HG03439 (cell line): ENCODE measurements at regions not wholly inside any gene's neighbourhood (a gene's known extent, or its start where the extent isn't known, plus 50 kb on each side); places are given as distances from the start of the nearest gene placed in this dataset.

Experiments
- ATAC-seq: cut with Tn5 transposase; IDR thresholded peaks from one replicate; pipeline ENCODE4 v1.9.1; 2021; ENCODE audit warnings: mild to moderate bottlenecking, moderate library complexity; ENCODE audit not compliant: unreplicated experiment

GRCh38 chr10:83960125-83960524, 179.2 kb upstream of the GHITM start:
- ATAC-seq = no peak

DNA sequence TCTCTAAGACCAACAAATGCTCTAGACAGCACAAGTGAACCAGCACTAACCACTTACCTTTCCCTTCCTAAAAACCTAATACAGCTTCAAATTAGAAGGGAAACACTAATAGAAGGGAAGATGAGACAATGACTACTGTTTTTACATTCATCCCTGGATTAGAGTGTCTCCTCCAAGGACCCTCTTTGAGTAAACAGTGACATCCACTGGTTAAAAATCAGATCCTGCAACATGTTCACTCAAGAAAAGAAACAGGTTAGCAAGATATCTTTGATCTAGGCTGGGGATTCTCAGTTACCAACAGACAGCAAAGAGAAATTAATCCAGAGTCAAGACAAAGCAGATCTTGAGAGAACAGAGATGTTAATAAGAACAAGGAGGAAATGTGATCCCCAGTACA, 177.7 kb upstream of the GHITM start:
- no peak for ATAC-seq

GRCh38 chr10:83963446-83963845, 175.9 kb upstream of the GHITM start:
- no peak for ATAC-seq

DNA sequence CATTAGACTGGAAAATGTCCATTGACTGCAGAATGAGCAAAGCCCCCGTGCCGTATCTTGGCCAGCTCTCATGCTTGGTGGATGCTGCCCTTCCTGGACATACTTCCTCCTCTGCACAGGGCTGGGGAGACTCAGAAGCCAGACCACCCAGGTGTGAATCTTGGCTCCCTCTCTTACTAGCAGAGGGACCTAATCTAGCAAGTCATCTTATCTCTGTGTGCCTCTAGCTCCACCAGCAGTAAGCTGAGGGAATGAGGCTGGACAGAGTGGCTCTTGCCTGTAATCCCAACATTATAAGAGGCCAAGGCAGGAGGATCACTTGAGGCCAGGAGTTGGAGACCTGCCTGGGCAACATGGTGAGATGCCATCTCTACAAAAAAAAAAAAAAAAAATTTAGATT, 173.8 kb upstream of the GHITM start:
- ATAC-seq = no peak

DNA sequence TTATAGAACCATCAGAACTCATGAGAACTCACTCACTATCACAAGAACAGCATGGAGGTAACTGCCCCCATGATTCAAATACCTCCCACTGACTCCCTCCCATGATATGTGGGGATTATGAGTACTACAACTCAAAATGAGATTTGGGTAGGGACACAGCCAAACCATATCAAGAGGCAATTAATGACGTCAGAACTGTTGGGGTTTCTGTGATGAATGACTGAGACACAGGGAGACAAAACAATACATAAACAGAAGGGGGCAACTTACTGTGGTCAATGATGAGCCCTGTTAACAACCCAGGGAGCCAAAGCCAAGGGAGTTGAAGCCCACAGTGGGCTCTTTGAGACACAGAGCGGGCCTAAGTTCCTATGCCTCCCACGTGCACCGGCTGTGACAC, 171.3 kb upstream of the GHITM start:
- ATAC-seq = no peak

GRCh38 chr10:83978681-83979383, 160.5 kb upstream of the GHITM start:
- ATAC-seq = no peak

DNA sequence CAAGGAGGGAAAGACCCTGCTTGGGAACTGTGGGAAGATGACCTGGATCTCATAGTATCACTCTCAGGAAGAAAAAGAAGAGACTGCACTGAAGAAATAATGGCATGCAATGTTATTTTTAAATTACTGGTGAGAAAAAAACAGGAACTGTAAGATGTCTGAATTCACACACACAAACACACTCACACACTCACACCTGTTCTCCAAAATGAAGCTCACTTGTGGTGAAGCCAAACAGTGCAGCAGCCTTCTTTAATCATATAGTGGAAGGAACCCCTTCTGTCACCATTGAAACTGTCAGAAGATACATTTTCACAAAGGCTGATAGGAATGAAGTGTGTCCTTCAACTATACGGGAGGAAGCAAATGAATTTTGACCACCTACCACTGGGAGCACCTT, 156.5 kb upstream of the GHITM start:
- no peak for ATAC-seq

DNA sequence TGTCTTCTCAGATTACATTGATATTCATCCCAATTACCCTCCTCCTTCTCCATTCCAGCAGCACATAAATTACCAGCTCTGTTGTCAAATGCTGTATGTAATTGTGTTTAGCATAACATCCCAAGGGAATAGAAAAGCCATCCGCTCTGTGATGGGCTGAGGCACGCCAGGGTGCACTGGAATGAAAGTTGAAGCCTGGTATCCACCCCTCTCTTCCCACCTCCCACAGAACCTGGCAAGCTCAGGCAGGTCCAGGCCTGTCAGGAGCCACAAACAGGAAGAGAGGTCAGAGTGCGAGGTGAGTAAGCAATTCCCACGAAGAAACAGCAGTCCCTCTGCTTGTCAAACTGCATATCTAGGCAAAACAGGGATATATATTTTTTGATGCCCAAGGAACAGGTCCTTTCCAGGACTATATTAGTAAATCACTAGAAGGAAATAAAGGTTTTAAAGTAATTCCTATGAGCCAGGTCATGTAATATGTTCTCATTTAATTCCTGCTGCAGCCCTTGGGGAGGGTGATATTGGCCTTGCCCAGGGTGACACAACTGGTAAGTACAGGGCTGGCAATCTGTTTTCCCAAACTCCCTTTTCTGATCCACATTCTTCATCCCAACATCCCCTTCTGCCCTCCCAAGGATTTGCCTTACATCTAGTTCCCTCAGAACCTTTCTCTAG, 155.6 kb upstream of the GHITM start:
- no peak for ATAC-seq

DNA sequence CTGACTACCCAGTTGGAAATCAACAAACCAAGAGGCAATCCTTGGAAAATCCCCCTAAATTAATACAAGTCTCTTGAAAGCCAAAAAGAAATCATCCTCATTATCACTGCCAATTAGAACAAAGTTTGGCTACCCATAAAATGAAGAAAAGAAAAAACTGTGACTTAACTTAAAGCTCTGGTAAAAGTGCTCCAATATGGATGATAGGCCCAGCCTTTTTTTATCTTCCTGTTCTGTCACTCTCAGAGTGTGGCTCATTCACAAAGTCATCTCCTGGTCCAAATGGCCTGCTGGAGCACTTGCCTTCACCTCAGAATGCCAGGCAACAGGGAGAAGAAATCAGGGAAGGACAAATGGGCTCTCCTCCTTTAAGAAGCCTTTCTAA, 155.1 kb upstream of the GHITM start:
- no peak for ATAC-seq

- ATAC-seq = no peak
These were observed 152.5 kb upstream of the GHITM start for GRCh38 chr10:83986800-83987199.

DNA sequence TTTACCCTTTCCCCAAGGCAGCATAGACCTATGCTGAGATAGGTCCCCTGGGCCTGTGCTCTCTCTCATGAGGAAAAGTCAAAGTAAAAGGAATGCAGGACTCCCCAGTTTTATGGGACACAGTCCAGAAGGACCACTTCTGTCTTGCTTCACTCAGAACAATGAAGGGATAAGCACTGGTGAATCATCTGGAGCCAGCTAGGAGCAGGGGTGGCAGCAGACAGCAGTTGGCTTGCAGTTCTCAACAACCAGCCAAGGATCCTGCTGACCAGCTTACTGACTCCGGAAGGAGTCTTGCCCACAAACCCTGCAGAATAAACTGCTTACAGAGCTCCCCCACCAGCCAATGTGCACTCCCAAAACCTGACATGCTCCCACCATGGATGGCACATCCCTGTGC, 152.1 kb upstream of the GHITM start:
- ATAC-seq = no peak

DNA sequence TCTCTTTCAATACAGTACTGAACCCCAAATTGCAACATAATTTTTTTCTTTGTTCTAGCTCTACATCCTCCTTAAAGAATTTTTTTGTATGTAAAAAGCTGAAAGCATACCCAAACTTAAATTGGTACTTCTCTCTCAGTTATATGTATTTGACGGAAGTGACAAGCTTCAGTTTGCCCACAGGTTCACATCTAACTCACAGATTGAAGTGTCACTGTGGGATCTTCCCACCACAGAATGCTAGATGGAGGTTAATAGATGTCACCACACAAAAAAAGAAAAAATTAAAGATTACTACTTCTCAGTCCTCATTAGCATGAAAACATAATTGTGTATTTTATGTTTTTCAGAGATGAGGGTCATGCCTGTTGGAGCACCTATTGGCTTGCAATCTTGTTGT, 150.9 kb upstream of the GHITM start:
- no peak for ATAC-seq

DNA sequence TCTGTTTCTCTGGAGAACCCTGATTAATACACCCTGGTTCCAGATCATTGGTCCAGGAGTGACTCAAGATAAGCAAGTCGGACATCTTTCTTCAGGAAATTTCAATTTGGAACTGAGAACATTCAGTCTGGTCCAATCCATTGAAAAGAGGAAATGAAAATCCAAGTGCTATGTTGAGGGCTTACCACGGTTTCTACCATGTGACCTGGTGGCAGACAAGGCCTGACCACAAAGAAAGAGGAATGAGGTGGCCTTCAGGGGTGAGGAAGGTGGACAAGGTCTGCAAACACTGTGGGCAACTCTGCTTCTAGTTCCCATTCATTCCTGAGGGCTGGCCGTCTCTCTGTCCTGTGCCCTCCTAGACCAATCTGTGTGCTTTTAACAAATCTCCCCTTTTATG, 149.2 kb upstream of the GHITM start:
- peak; percentile 94 for ATAC-seq

DNA sequence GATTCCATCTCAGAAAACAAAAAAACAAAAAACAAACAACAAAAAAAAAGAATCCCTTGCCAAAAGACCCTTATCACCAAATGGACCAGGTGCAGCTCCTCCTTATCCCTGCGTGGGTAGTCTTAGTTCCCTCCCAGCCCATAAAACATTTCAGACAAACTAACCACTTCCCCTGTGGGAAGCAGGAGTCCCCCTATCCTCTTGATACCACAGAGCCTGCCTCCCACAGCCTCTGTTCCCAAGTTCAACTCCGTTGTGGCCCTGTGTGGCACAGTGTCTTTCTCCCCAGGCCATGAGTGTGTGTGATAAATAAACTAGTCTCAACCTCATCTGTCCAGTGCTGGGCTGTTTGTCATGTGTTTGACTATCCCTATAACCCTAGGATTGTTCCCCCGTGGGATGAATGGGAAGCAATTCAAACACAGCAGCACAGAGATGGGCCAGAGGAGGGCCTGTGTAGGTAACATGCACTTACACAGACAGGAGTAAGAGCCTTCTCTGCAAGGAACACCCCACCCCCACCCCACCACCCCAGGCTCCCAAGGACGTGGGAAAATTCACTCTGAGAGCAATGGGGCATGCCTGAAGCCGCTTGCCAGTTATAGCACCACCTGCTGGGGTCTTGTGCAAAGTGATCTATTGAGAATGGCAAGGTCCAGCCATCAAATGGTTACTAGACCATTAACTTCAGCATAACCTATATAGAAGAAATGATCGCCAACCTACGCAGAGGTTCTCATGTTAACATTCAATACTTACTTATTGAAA, 147.1 kb upstream of the GHITM start:
- ATAC-seq = peak; percentile 49

DNA sequence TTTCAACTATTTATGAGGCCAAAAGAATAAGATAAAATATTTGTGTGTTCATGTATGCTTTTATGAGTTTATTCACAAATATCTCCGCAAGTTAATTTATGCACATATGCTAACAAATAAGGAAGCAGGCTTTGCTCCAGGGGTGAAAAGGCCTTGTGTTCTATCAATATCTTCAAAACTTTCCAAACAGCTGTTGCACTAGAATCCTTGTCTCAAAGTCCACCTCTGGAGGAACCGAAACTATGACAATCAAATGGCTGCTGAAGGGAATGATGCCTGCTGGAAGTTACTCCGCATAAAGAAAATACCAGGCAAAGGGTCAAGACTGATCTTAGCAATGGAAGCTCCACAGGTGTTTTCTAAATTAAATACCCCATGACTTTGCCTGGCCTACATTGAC, 145.0 kb upstream of the GHITM start:
- no peak for ATAC-seq

- no peak for ATAC-seq
These were observed 143.5 kb upstream of the GHITM start for GRCh38 chr10:83995738-83996331.

DNA sequence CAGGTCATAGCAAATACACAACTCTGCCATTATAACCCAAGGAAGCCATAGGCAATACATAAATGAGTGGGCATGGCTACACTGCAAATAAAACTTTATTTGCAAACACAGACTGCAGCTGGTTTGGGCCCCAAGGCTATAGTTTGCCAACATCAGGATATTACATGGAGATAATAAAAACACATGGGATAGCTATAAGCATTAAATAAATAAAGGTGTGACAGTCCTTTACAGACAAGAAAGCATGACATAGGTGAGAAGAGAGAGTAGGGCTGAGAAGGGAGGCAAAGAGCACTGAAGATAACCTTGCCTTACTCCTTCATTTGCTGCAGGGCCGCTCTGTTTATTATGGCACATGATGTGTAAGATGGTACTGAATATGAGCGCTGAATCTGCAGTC, 135.1 kb upstream of the GHITM start:
- ATAC-seq = no peak

GRCh38 chr10:84005403-84005802, 133.9 kb upstream of the GHITM start:
- ATAC-seq = no peak

DNA sequence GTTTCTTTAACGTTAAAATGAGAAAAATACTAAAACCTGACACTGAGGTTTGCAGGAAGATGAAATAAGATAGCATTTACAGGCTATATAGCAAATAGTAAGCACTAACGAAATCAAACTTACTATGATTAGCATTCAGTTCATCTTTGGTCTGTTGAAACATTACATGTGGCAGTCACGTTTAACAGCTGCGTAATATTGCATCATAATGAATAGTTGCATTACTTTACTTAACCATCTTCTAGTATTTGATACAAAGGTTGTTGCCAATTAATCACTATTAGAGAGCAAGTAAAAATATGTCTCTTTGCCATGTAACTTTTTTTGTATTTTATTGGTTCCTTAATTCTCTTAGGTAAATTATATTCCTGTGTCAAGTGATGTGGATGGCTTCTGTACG, 131.8 kb upstream of the GHITM start:
- ATAC-seq = no peak

GRCh38 chr10:84008878-84009277, 130.4 kb upstream of the GHITM start:
- ATAC-seq = peak; percentile 59

GRCh38 chr10:84012431-84012830, 126.9 kb upstream of the GHITM start:
- ATAC-seq = no peak
